ENCODE measurements at regions not wholly inside any gene's neighbourhood (a gene's known extent, or its start where the extent isn't known, plus 50 kb on each side); places are given as distances from the start of the nearest gene placed in this dataset.

DNA sequence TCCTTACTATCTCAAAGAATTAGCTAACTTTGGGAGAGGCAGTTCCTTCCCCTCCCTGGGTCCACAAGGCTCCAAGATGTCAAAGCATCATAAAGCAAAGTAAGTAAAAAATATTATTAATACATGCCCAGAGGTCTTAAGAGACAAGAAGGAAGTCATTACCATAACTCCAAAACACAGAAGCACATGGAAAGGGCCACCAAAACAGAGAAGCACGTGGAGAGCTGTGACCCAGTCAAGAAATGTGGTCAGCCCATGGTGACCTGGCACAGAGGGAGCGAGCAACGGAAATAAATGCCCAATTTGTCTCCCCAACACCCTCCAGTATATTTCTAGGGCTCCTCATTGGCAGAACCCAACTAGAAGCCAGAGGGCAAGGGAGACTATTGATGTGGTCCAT, 277.5 kb upstream of the API5 start:
- TF ChIP-seq, protein P1, sequence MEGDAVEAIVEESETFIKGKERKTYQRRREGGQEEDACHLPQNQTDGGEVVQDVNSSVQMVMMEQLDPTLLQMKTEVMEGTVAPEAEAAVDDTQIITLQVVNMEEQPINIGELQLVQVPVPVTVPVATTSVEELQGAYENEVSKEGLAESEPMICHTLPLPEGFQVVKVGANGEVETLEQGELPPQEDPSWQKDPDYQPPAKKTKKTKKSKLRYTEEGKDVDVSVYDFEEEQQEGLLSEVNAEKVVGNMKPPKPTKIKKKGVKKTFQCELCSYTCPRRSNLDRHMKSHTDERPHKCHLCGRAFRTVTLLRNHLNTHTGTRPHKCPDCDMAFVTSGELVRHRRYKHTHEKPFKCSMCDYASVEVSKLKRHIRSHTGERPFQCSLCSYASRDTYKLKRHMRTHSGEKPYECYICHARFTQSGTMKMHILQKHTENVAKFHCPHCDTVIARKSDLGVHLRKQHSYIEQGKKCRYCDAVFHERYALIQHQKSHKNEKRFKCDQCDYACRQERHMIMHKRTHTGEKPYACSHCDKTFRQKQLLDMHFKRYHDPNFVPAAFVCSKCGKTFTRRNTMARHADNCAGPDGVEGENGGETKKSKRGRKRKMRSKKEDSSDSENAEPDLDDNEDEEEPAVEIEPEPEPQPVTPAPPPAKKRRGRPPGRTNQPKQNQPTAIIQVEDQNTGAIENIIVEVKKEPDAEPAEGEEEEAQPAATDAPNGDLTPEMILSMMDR (IDR thresholded peaks at IDR 0.05): no peak
- no peak for TF ChIP-seq POLR2AphosphoS5 (IDR thresholded peaks at IDR 0.05)
